ENCODE measurements at regions not wholly inside any gene's neighbourhood (a gene's known extent, or its start where the extent isn't known, plus 50 kb on each side); places are given as distances from the start of the nearest gene placed in this dataset.

- Histone ChIP-seq H3K27ac (no peak overlapping the region), H3K4me1 (no peaks in the 10 kb centered on the region), H3K9me3 (peaks cover 0 to 4% (median 0%) of the 10 kb centered on the region in 4 donors), H3K36me3 (no peaks in the 10 kb centered on the region), H3K27me3 (no peaks in the 10 kb centered on the region), H3K4me3 (no peak overlapping the region)
- no peak for TF ChIP-seq EP300 (IDR thresholded peaks at IDR 0.05)
- TF ChIP-seq POLR2A (IDR thresholded peaks at IDR 0.05): no peak
- TF ChIP-seq POLR2AphosphoS5 (IDR thresholded peaks at IDR 0.05): no peak
- TF ChIP-seq, protein P1, sequence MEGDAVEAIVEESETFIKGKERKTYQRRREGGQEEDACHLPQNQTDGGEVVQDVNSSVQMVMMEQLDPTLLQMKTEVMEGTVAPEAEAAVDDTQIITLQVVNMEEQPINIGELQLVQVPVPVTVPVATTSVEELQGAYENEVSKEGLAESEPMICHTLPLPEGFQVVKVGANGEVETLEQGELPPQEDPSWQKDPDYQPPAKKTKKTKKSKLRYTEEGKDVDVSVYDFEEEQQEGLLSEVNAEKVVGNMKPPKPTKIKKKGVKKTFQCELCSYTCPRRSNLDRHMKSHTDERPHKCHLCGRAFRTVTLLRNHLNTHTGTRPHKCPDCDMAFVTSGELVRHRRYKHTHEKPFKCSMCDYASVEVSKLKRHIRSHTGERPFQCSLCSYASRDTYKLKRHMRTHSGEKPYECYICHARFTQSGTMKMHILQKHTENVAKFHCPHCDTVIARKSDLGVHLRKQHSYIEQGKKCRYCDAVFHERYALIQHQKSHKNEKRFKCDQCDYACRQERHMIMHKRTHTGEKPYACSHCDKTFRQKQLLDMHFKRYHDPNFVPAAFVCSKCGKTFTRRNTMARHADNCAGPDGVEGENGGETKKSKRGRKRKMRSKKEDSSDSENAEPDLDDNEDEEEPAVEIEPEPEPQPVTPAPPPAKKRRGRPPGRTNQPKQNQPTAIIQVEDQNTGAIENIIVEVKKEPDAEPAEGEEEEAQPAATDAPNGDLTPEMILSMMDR (IDR thresholded peaks at IDR 0.05): no peak
- 85 to 95% (median 91%) methylated on average over 2 of the region's 2 CpGs for WGBS, 5 donors
- no peak for DNase-seq
- intact Hi-C loops (cut with DNase I; ENCODE audit: low total_unique reads): no loop called here
These were observed 1574.4 kb upstream of the PRR20A start for GRCh38 chr13:55566334-55566733.

GRCh38 chr13:55566779-55567178, 1573.9 kb upstream of the PRR20A start:
- no peak overlapping the region for H3K27ac ChIP-seq
- DNase-seq: no peak
- WGBS, 5 donors: 69 to 85% (median 83%) methylated on average over 3 of the region's 3 CpGs
- H3K4me3 ChIP-seq: no peak overlapping the region
- H3K4me1 ChIP-seq: no peaks in the 10 kb centered on the region
- TF ChIP-seq POLR2AphosphoS5 (IDR thresholded peaks at IDR 0.05): no peak
- no peak for TF ChIP-seq EP300 (IDR thresholded peaks at IDR 0.05)
- TF ChIP-seq POLR2A (IDR thresholded peaks at IDR 0.05): no peak
- TF ChIP-seq, protein P1 (IDR thresholded peaks at IDR 0.05): no peak
- H3K27me3 ChIP-seq: no peaks in the 10 kb centered on the region
- H3K9me3 ChIP-seq: peaks cover 0 to 4% (median 0%) of the 10 kb centered on the region in 4 donors
- no peaks in the 10 kb centered on the region for H3K36me3 ChIP-seq
- intact Hi-C loops (cut with DNase I; ENCODE audit: low total_unique reads): no loop called here

DNA sequence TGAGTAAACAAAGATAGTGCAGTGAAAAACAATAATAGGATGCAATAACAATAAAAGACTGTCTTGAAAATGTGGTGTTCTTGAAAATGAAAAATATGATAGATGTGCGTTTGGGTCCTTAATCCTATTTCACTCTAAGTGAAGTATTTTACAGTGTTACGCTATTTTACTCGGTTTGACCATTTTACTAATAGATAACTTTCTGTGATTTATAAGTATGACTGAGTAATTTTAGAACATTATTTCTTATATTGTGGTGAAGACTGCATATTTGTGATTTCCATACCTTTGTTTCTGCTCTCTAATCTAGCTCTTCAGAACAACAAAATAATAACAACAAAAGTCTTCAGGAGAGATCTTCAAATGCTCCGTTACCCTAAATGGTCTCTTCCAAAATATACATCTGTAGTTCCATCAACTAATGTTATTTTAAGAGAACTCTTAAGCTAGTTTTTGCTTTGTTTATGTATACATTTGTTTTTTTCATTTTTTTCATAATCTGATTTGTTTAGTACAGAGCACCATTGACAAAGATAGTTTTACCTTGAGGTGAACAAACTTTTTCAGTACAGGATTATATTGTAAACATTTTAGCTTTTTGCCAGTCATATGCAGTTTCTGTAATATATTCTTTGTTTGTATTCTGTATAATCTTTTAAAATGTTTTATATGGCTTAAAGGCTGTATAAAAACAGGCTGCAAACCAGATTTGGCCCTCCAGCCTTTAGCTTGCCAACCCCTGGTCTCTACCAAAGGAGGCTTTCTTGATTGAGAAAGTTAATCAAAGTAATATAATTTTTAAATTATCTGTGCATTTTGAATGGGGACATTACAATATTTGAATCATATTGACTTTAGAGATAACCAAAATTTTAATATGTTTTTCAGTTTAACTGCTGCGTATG, 1572.7 kb upstream of the PRR20A start:
- Histone ChIP-seq H3K36me3 (no peaks in the 10 kb centered on the region), H3K27me3 (no peaks in the 10 kb centered on the region), H3K4me3 (no peak overlapping the region), H3K27ac (no peak overlapping the region), H3K4me1 (no peaks in the 10 kb centered on the region), H3K9me3 (peaks cover 0 to 4% (median 0%) of the 10 kb centered on the region in 4 donors)
- WGBS, 5 donors: 69 to 73% (median 70%) methylated on average over 5 of the region's 5 CpGs
- no peak for DNase-seq
- intact Hi-C loops (cut with DNase I; ENCODE audit: low total_unique reads): no loop called here
- TF ChIP-seq, protein P1 (IDR thresholded peaks at IDR 0.05): no peak
- TF ChIP-seq POLR2A (IDR thresholded peaks at IDR 0.05) (no peak), POLR2AphosphoS5 (IDR thresholded peaks at IDR 0.05) (no peak), EP300 (IDR thresholded peaks at IDR 0.05) (no peak)

DNA sequence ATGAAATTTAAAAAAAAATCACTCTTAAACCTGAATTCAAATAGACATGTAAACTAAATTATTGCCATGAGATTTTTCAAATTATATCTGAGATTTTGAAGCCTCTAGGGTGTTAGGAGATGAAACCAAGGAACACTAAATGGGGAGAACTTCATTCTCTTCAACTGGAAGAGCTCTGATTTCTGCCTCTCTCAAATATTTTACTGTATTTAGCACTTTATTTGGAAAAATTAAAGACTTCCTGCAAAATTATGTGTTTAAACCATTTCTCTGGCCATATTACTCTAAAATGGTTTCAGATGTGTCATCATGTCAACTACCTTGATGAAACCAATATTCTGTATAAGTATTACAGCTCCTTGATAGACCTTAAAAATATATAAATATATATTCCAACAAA, 1571.6 kb upstream of the PRR20A start:
- no peaks in the 10 kb centered on the region for H3K27me3 ChIP-seq
- TF ChIP-seq POLR2A (IDR thresholded peaks at IDR 0.05) (no peak), EP300 (IDR thresholded peaks at IDR 0.05) (no peak), POLR2AphosphoS5 (IDR thresholded peaks at IDR 0.05) (no peak)
- TF ChIP-seq, protein P1 (IDR thresholded peaks at IDR 0.05): no peak
- H3K27ac ChIP-seq: no peak overlapping the region
- H3K36me3 ChIP-seq: no peaks in the 10 kb centered on the region
- intact Hi-C loops (cut with DNase I; ENCODE audit: low total_unique reads): no loop called here
- DNase-seq: no peak
- H3K4me3 ChIP-seq: no peak overlapping the region
- no peaks in the 10 kb centered on the region for H3K4me1 ChIP-seq
- peaks cover 0 to 3% (median 0%) of the 10 kb centered on the region in 4 donors for H3K9me3 ChIP-seq

Measured in stomach (tissue), 8 donors.